Activated B cell treated with CpG ODN at 0.5 μM for 24 hours (primary cell): ENCODE measurements at regions not wholly inside any gene's neighbourhood (a gene's known extent, or its start where the extent isn't known, plus 50 kb on each side); places are given as distances from the start of the nearest gene placed in this dataset.

ENCODE experiments used
- ATAC-seq: fragments of 200-7000 bp; cut with Tn5 transposase; one replicate; pipeline ENCODE4 v1.10.0; 2021; ENCODE audit warnings: low read depth, mild to moderate bottlenecking, moderate library complexity
- CTCF ChIA-PET: fragments of 350-600 bp; sonication (Branson Sonifier 250); formaldehyde crosslinking; loops from one replicate; lab custom pipeline; 2021; ENCODE audit warnings: antibody characterized with exemption; lab: Charles Lee
- POLR2A ChIA-PET: fragments of 350-600 bp; sonication (Branson Sonifier 250); formaldehyde crosslinking; loops from one replicate; lab custom pipeline; 2021; ENCODE audit warnings: antibody characterized with exemption; lab: Charles Lee
- DNase-seq: peaks from one replicate; pipeline ENCODE4 v3.0.0; 2022
- H3K27ac Mint-ChIP-seq: one replicate; pipeline ENCODE4 v1.8.0; 2020; ENCODE audit warnings: mixed read lengths
- H3K27me3 Mint-ChIP-seq: one replicate; pipeline ENCODE4 v1.8.0; 2021; ENCODE audit warnings: mixed read lengths
- H3K36me3 Mint-ChIP-seq: one replicate; pipeline ENCODE4 v1.8.0; 2021; ENCODE audit warnings: low read depth, mixed read lengths
- H3K4me1 Mint-ChIP-seq: one replicate; pipeline ENCODE4 v1.8.0; 2021; ENCODE audit warnings: mixed read lengths
- H3K4me3 Mint-ChIP-seq: one replicate; pipeline ENCODE4 v1.8.0; 2020; ENCODE audit warnings: mild to moderate bottlenecking, mixed read lengths
- H3K9me3 Mint-ChIP-seq: one replicate; pipeline ENCODE4 v1.8.0; 2020; ENCODE audit warnings: mixed read lengths
- CTCF ChIP-seq: fragments of 200-600 bp; IDR thresholded peaks from one replicate; pipeline ENCODE4 v1.8.0; 2022; ENCODE audit warnings: antibody characterized with exemption, mild to moderate bottlenecking
- intact Hi-C: fragments of 100-400 bp; cut with micrococcal nuclease; formaldehyde crosslinking; loops from one replicate; pipeline ENCODE4 v1.15.1; 2024

- intact Hi-C loops, result no loop called here
- POLR2A ChIA-PET, result no interaction called here
Measured at GRCh38 chr12:114240288-114240687, 165.7 kb downstream of the TBX5 start.

GRCh38 chr12:114238808-114239207, 167.1 kb downstream of the TBX5 start:
- no peak overlapping the region for H3K4me3 Mint-ChIP-seq
- H3K27ac Mint-ChIP-seq, result no peak overlapping the region
- no peak for TF ChIP-seq CTCF
- H3K4me1 Mint-ChIP-seq, result no peaks in the 10 kb centered on the region
- CTCF ChIA-PET, result no interaction called here
- no peaks in the 10 kb centered on the region for H3K9me3 Mint-ChIP-seq
- ATAC-seq (no peak), DNase-seq (no peak)
- intact Hi-C loops, result no loop called here
- H3K36me3 Mint-ChIP-seq, result no peaks in the 10 kb centered on the region
- peaks cover 2% of the 10 kb centered on the region for H3K27me3 Mint-ChIP-seq
- POLR2A ChIA-PET, result no interaction called here

More at GRCh38 chr12:114240288-114240687, 165.7 kb downstream of the TBX5 start:
- peaks cover 8% of the 10 kb centered on the region for H3K27me3 Mint-ChIP-seq
- no peak overlapping the region for H3K4me3 Mint-ChIP-seq
- TF ChIP-seq CTCF, result no peak
- no peaks in the 10 kb centered on the region for H3K4me1 Mint-ChIP-seq
- DNase-seq (no peak), ATAC-seq (no peak)
- no peaks in the 10 kb centered on the region for H3K9me3 Mint-ChIP-seq
- H3K36me3 Mint-ChIP-seq, result no peaks in the 10 kb centered on the region
- no peak overlapping the region for H3K27ac Mint-ChIP-seq
- CTCF ChIA-PET, result no interaction called here

GRCh38 chr12:114237230-114237629, 168.7 kb downstream of the TBX5 start:
- DNase-seq (no peak), ATAC-seq (no peak)
- H3K9me3 Mint-ChIP-seq, result no peaks in the 10 kb centered on the region
- H3K4me1 Mint-ChIP-seq, result no peaks in the 10 kb centered on the region
- H3K36me3 Mint-ChIP-seq, result no peaks in the 10 kb centered on the region
- no peak overlapping the region for H3K4me3 Mint-ChIP-seq
- no peak for TF ChIP-seq CTCF
- peaks cover 2% of the 10 kb centered on the region for H3K27me3 Mint-ChIP-seq
- intact Hi-C loops, result no loop called here
- ChIA-PET CTCF (no interaction called here), POLR2A (no interaction called here)
- H3K27ac Mint-ChIP-seq, result no peak overlapping the region

- Mint-ChIP-seq H3K36me3 (no peaks in the 10 kb centered on the region), H3K4me1 (no peaks in the 10 kb centered on the region), H3K27ac (no peak overlapping the region), H3K4me3 (no peak overlapping the region), H3K9me3 (no peaks in the 10 kb centered on the region), H3K27me3 (no peaks in the 10 kb centered on the region)
- TF ChIP-seq CTCF, result no peak
- DNase-seq (no peak), ATAC-seq (no peak)
- intact Hi-C loops, result no loop called here
- ChIA-PET CTCF (no interaction called here), POLR2A (no interaction called here)
Measured at GRCh38 chr12:114232187-114232586, 173.8 kb downstream of the TBX5 start.

- Mint-ChIP-seq H3K27ac (no peak overlapping the region), H3K9me3 (no peaks in the 10 kb centered on the region), H3K27me3 (peaks cover 7% of the 10 kb centered on the region), H3K4me3 (no peak overlapping the region), H3K4me1 (no peaks in the 10 kb centered on the region), H3K36me3 (no peaks in the 10 kb centered on the region)
- ATAC-seq (no peak), DNase-seq (no peak)
- CTCF ChIA-PET, result no interaction called here
- POLR2A ChIA-PET, result no interaction called here
- TF ChIP-seq CTCF, result no peak
- intact Hi-C loops, result no loop called here
Measured at GRCh38 chr12:114229150-114229549, 176.8 kb downstream of the TBX5 start.
